ENCODE measurements at regions not wholly inside any gene's neighbourhood (a gene's known extent, or its start where the extent isn't known, plus 50 kb on each side); places are given as distances from the start of the nearest gene placed in this dataset.

GRCh38 chr3:117589454-117589853, 879.9 kb downstream of the TUSC7 start:
- DNase-seq (ENCODE audit: low read depth in 4 of 4, low spot score in 1 of 4), result no peak

GRCh38 chr3:117595615-117596014, 886.0 kb downstream of the TUSC7 start:
- no peak for DNase-seq (ENCODE audit: low read depth in 4 of 4, low spot score in 1 of 4)

GRCh38 chr3:117596503-117596902, 886.9 kb downstream of the TUSC7 start:
- no peak for DNase-seq (ENCODE audit: low read depth in 4 of 4, low spot score in 1 of 4)

GRCh38 chr3:117597865-117598264, 888.3 kb downstream of the TUSC7 start:
- DNase-seq (ENCODE audit: low read depth in 4 of 4, low spot score in 1 of 4), result no peak

GRCh38 chr3:117600112-117600511, 890.5 kb downstream of the TUSC7 start:
- no peak for DNase-seq (ENCODE audit: low read depth in 4 of 4, low spot score in 1 of 4)

- DNase-seq (ENCODE audit: low read depth in 4 of 4, low spot score in 1 of 4), result no peak
These were observed 891.1 kb downstream of the TUSC7 start for GRCh38 chr3:117600666-117601065.

- no peak for DNase-seq (ENCODE audit: low read depth in 4 of 4, low spot score in 1 of 4)
These were observed 892.6 kb downstream of the TUSC7 start for GRCh38 chr3:117602058-117602644.

GRCh38 chr3:117603097-117603496, 893.5 kb downstream of the TUSC7 start:
- DNase-seq (ENCODE audit: low read depth in 4 of 4, low spot score in 1 of 4), result no peak

GRCh38 chr3:117606866-117607265, 897.3 kb downstream of the TUSC7 start:
- DNase-seq (ENCODE audit: low read depth in 4 of 4, low spot score in 1 of 4), result no peak

GRCh38 chr3:117609330-117609729, 899.8 kb downstream of the TUSC7 start:
- DNase-seq (ENCODE audit: low read depth in 4 of 4, low spot score in 1 of 4), result no peak

- no peak for DNase-seq (ENCODE audit: low read depth in 4 of 4, low spot score in 1 of 4)
These were observed 900.6 kb downstream of the TUSC7 start for GRCh38 chr3:117610156-117610555.

- DNase-seq (ENCODE audit: low read depth in 4 of 4, low spot score in 1 of 4), result no peak
These were observed 901.6 kb downstream of the TUSC7 start for GRCh38 chr3:117611211-117611610.

- DNase-seq (ENCODE audit: low read depth in 4 of 4, low spot score in 1 of 4), result no peak
These were observed 906.6 kb downstream of the TUSC7 start for GRCh38 chr3:117616227-117616626.

GRCh38 chr3:117617906-117618305, 908.3 kb downstream of the TUSC7 start:
- DNase-seq (ENCODE audit: low read depth in 4 of 4, low spot score in 1 of 4), result no peak

GRCh38 chr3:117618462-117618861, 908.9 kb downstream of the TUSC7 start:
- no peak for DNase-seq (ENCODE audit: low read depth in 4 of 4, low spot score in 1 of 4)

GRCh38 chr3:117619805-117620204, 910.2 kb downstream of the TUSC7 start:
- no peak for DNase-seq (ENCODE audit: low read depth in 4 of 4, low spot score in 1 of 4)

GRCh38 chr3:117622171-117622841, 912.7 kb downstream of the TUSC7 start:
- DNase-seq (ENCODE audit: low read depth in 4 of 4, low spot score in 1 of 4), result no peak

- DNase-seq (ENCODE audit: low read depth in 4 of 4, low spot score in 1 of 4), result no peak
These were observed 914.8 kb downstream of the TUSC7 start for GRCh38 chr3:117624424-117624823.

- DNase-seq (ENCODE audit: low read depth in 4 of 4, low spot score in 1 of 4), result no peak
These were observed 915.6 kb downstream of the TUSC7 start for GRCh38 chr3:117625174-117625573.

GRCh38 chr3:117626577-117626976, 917.0 kb downstream of the TUSC7 start:
- DNase-seq (ENCODE audit: low read depth in 4 of 4, low spot score in 1 of 4), result no peak

- no peak for DNase-seq (ENCODE audit: low read depth in 4 of 4, low spot score in 1 of 4)
These were observed 919.3 kb downstream of the TUSC7 start for GRCh38 chr3:117628823-117629291.

- no peak for DNase-seq (ENCODE audit: low read depth in 4 of 4, low spot score in 1 of 4)
These were observed 919.9 kb downstream of the TUSC7 start for GRCh38 chr3:117629505-117629904.

GRCh38 chr3:117630469-117630868, 920.9 kb downstream of the TUSC7 start:
- DNase-seq (ENCODE audit: low read depth in 4 of 4, low spot score in 1 of 4), result no peak

Data from stimulated activated CD4-positive, alpha-beta T cell treated with anti-CD3 and anti-CD28 coated beads, Interleukin-1b, Interleukin-23, amount 100 ng/mL, for 24 hours (primary cell).